Panc1 (cell line): ENCODE measurements at regions not wholly inside any gene's neighbourhood (a gene's known extent, or its start where the extent isn't known, plus 50 kb on each side); places are given as distances from the start of the nearest gene placed in this dataset.
A peak's percentile ranks its signal among the peaks of the same experiment; 100 is the strongest.

Source experiments
- ATAC-seq: fragments of 200-7000 bp; cut with Tn5 transposase; 2 replicates; pipeline ENCODE4 v1.9.1; 2020; ENCODE audit warnings: mild to moderate bottlenecking, moderate library complexity
- BruUV-seq: library from RNA; stranded (reverse); fragments of 400-500 nt; replicated peaks from 2 replicates; lab custom pipeline; 2021; lab: Mats Ljungman, UMichigan
- CTCF ChIA-PET: fragments of 300-600 bp; sonication (Branson Sonifier 250); formaldehyde crosslinking; loops from one replicate; lab custom pipeline; 2022; ENCODE audit warnings: antibody characterized with exemption; lab: Charles Lee
- POLR2A ChIA-PET: fragments of 300-600 bp; sonication (Branson Sonifier 250); formaldehyde crosslinking; loops from one replicate; lab custom pipeline; 2022; ENCODE audit warnings: antibody characterized with exemption; lab: Charles Lee
- DNase-seq: peaks from one replicate; pipeline ENCODE4 v3.0.0-alpha.2; 2010; ENCODE audit warnings: low read depth, low spot score
- H3K27ac ChIP-seq: 2 replicates; pipeline ENCODE4 v1.5.1; 2011; ENCODE audit warnings: mild to moderate bottlenecking, low read length, inconsistent platforms
- H3K27me3 ChIP-seq: fragments of 200-500 bp; sonication (Bioruptor generic); 2 replicates; pipeline ENCODE4 v1.6.0; 2014; ENCODE audit warnings: low read length, inconsistent platforms; ENCODE audit not compliant: control insufficient read depth, insufficient read depth
- H3K36me3 ChIP-seq: fragments of 200-500 bp; sonication (Bioruptor generic); 2 replicates; pipeline ENCODE4 v1.5.1; 2014; ENCODE audit warnings: inconsistent platforms, mild to moderate bottlenecking, low read length, moderate library complexity; ENCODE audit not compliant: control insufficient read depth, insufficient read depth
- H3K4me1 ChIP-seq: 2 replicates; pipeline ENCODE4 v1.5.1; 2011; ENCODE audit warnings: inconsistent platforms, mild to moderate bottlenecking, low read length, moderate library complexity; ENCODE audit not compliant: control insufficient read depth, insufficient read depth
- H3K4me3 ChIP-seq, 2 experiments: 2 replicates each; pipeline ENCODE4 v1.5.1; 2011 to 2012; ENCODE audit warnings: low read depth in 2 of 2, low read length in 2 of 2, mild to moderate bottlenecking in 2 of 2, inconsistent platforms in 1 of 2, moderate library complexity in 1 of 2
- H3K9me3 ChIP-seq: fragments of 200-500 bp; sonication (Bioruptor generic); 2 replicates; pipeline ENCODE4 v1.5.1; 2014; ENCODE audit warnings: low read depth, mild to moderate bottlenecking, inconsistent platforms, low read length, moderate library complexity; ENCODE audit not compliant: control insufficient read depth, insufficient read depth
- CTCF ChIP-seq: fragments of 450-650 bp; IDR thresholded peaks from 2 replicates; pipeline ENCODE4 v1.5.1; 2017; ENCODE audit warnings: mild to moderate bottlenecking
- POLR2AphosphoS5 ChIP-seq: IDR thresholded peaks from 2 replicates; pipeline ENCODE4 v1.6.1; 2012; ENCODE audit warnings: mild to moderate bottlenecking, low read depth, low read length, moderate library complexity
- REST ChIP-seq, 2 experiments: IDR thresholded peaks; 2 replicates each; pipeline ENCODE4 v1.6.1; 2011 to 2012; ENCODE audit warnings: low read depth in 2 of 2, control low read depth in 1 of 2, low read length in 1 of 2, mild to moderate bottlenecking in 1 of 2, moderate library complexity in 1 of 2; ENCODE audit not compliant: insufficient read depth in 1 of 2
- SIN3A ChIP-seq: IDR thresholded peaks from 2 replicates; pipeline ENCODE4 v1.6.1; 2012; ENCODE audit warnings: low read depth, mild to moderate bottlenecking, low read length, moderate library complexity, borderline replicate concordance; ENCODE audit not compliant: insufficient read depth
- TCF7L2 ChIP-seq: IDR thresholded peaks from 2 replicates; pipeline ENCODE4 v1.6.1; 2011; ENCODE audit warnings: mild to moderate bottlenecking, low read depth, low read length, inconsistent platforms
- in situ Hi-C: cut with HindIII; loops from 2 replicates; pipeline ENCODE4 v1.10.0; 2016; ENCODE audit warnings: low sequenced_read_pairs, low pct_unique_long_range_greater_than_20kb
- intact Hi-C: fragments of 100-400 bp; cut with micrococcal nuclease; formaldehyde crosslinking; loops from one replicate; pipeline ENCODE4 v1.10.0; 2022; ENCODE audit not compliant: unreplicated experiment

DNA sequence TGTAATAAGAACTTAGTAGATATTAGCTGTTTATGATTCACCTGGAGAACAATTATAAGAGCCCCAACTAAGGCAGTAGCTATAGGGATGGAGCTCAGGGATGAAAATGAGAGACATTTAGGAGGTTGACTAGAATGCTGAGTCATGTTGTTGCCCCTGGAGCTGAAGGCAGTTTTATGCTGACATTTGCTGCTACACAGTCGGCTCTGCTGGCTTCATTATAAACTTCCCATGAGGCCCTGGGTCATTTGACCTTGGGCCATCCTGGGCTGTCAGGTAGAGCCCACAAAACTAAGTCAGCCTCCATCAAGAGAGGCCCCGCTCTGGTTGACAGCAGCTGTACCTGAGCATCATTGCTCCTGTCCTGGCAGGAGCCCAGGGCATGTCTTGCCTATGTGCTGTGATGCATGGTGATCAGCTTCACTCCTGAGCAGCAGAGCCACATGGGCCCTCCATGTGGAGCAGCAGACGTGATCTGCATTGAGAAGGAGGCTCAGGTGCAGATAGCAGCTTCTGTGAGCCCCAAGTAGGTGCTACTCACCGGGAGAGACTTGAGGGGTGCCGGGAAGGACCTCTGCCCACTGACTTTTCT lies 112.4 kb downstream of the TBX19 start:
- no peak for DNase-seq
- no peak overlapping the region for H3K4me3 ChIP-seq
- ChIA-PET POLR2A (interaction anchor here (0.6 kb wide), 1 partner anchor 8 kb away, joined by 3 read pairs; no protein-coding TSS in a partner anchor), CTCF (no interaction called here)
- no peaks in the 10 kb centered on the region for H3K9me3 ChIP-seq
- H3K27me3 ChIP-seq, result peaks cover 6% of the 10 kb centered on the region; the same call in 1 of the 2 replicates
- no peak overlapping the region for H3K27ac ChIP-seq
- H3K36me3 ChIP-seq, result no peaks in the 10 kb centered on the region
- no TSS peak for BruUV-seq
- no peak for TF ChIP-seq POLR2AphosphoS5
- TF ChIP-seq SIN3A, result no peak
- no peak for TF ChIP-seq TCF7L2
- no peak for TF ChIP-seq REST (IDR thresholded peaks at IDR 0.05; ENCODE audit: insufficient read depth in 1 of 2, low read depth in 2 of 2, low read length in 1 of 2)
- H3K4me1 ChIP-seq, result peaks cover 7% of the 10 kb centered on the region
- in situ Hi-C loops, result no loop called here
- intact Hi-C loops, result no loop called here
- ATAC-seq, result no peak

DNA sequence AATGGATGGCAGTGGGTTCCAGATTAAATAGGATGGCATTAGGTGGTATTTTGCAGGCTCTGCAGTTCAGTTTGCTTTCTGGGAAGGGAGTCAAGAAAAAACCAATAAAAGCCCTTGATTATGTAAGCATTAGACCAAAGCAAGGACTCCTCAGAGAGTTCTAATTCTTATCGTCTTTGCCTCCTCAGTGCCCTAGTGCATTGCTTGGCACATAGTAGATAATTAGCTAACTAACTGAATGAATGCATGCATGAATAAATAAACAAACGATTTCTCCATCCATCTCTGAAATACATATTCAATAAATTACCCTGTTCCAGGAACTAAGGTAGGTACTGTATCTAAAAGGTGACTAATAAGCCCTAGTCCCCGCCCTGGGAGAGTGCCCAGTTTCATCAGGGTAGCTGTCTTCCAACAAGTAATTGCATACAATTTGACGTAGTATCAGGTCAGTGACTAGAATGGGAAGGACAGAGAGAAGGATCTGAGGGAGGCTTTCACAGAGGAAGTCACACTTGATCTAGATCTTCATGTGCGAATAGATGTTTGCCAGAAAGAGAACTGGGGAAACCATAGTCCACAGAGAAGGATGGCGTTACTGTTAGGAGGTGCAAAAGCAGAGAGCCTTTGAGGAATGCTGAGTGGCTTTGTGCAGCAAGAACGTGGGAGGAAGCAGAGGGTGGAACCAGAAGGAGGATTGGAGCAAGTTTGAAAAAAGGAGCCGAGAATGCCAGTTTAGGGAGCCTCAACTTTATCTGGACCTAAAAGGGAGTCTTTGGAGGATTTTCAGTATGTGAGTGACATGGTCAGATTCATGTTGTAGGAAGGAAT lies 111.4 kb downstream of the TBX19 start:
- peak; percentile 62 for ATAC-seq
- in situ Hi-C loops (no loop called here), intact Hi-C loops (no loop called here)
- POLR2A ChIA-PET, result no interaction called here
- no TSS peak for BruUV-seq
- H3K4me3 ChIP-seq, result no peak overlapping the region
- no peak for DNase-seq
- TF ChIP-seq SIN3A, result no peak
- TF ChIP-seq TCF7L2, result no peak
- TF ChIP-seq CTCF, result no peak
- no peak for TF ChIP-seq REST (IDR thresholded peaks at IDR 0.05; ENCODE audit: insufficient read depth in 1 of 2, low read depth in 2 of 2, low read length in 1 of 2)
- no peak for TF ChIP-seq POLR2AphosphoS5
- H3K27ac ChIP-seq, result no peak overlapping the region
- H3K36me3 ChIP-seq, result no peaks in the 10 kb centered on the region
- H3K4me1 ChIP-seq, result peaks cover 11% of the 10 kb centered on the region
- H3K27me3 ChIP-seq, result peaks cover 11% of the 10 kb centered on the region
- H3K9me3 ChIP-seq, result no peaks in the 10 kb centered on the region
- CTCF ChIA-PET, result no interaction called here
